GM21576 (cell line): ENCODE measurements at regions not wholly inside any gene's neighbourhood (a gene's known extent, or its start where the extent isn't known, plus 50 kb on each side); places are given as distances from the start of the nearest gene placed in this dataset.
"Not testable (repeated sequence)": the region's sequence is repeated elsewhere in the genome, so short reads cannot be mapped to it uniquely, and the experiment has no call there.

Experiments used
- ATAC-seq: cut with Tn5 transposase; IDR thresholded peaks from one replicate; pipeline ENCODE4 v1.9.1; 2021; ENCODE audit warnings: mild to moderate bottlenecking, moderate library complexity; ENCODE audit not compliant: unreplicated experiment

GRCh38 chr7:52616552-52616951, 418.9 kb upstream of the POM121L12 start:
- no peak for ATAC-seq

GRCh38 chr7:52615021-52615695, 420.3 kb upstream of the POM121L12 start:
- no peak for ATAC-seq

- ATAC-seq = no peak
Measured at GRCh38 chr7:52609511-52609910, 425.9 kb upstream of the POM121L12 start.

GRCh38 chr7:52592698-52593097, 442.7 kb upstream of the POM121L12 start:
- no peak for ATAC-seq

- no peak for ATAC-seq
Measured at GRCh38 chr7:52586704-52587103, 448.7 kb upstream of the POM121L12 start.

GRCh38 chr7:52584041-52584440, 451.4 kb upstream of the POM121L12 start:
- no peak for ATAC-seq

- not testable (repeated sequence) for ATAC-seq
Measured at GRCh38 chr7:52573141-52573540, 462.3 kb upstream of the POM121L12 start.

- no peak for ATAC-seq
Measured at GRCh38 chr7:52571026-52571425, 464.4 kb upstream of the POM121L12 start.

GRCh38 chr7:52569151-52569550, 466.3 kb upstream of the POM121L12 start:
- no peak for ATAC-seq

GRCh38 chr7:52565974-52566373, 469.5 kb upstream of the POM121L12 start:
- no peak for ATAC-seq

GRCh38 chr7:52555805-52556204, 479.6 kb upstream of the POM121L12 start:
- no peak for ATAC-seq

GRCh38 chr7:52547308-52547910, 488.0 kb upstream of the POM121L12 start:
- no peak for ATAC-seq

- ATAC-seq = not testable (repeated sequence)
Measured at GRCh38 chr7:52541198-52541765, 494.2 kb upstream of the POM121L12 start.

- no peak for ATAC-seq
Measured at GRCh38 chr7:52540041-52540440, 495.4 kb upstream of the POM121L12 start.

GRCh38 chr7:52539414-52539813, 496.0 kb upstream of the POM121L12 start:
- ATAC-seq = no peak

GRCh38 chr7:52537051-52537450, 498.4 kb upstream of the POM121L12 start:
- no peak for ATAC-seq

- no peak for ATAC-seq
Measured at GRCh38 chr7:52525772-52526341, 509.6 kb upstream of the POM121L12 start.

GRCh38 chr7:52518869-52519268, 516.6 kb upstream of the POM121L12 start:
- no peak for ATAC-seq

- ATAC-seq = no peak
Measured at GRCh38 chr7:52512656-52513055, 522.8 kb upstream of the POM121L12 start.

- ATAC-seq = no peak
Measured at GRCh38 chr7:52507546-52508255, 527.7 kb upstream of the POM121L12 start.

- no peak for ATAC-seq
Measured at GRCh38 chr7:52506325-52506724, 529.1 kb upstream of the POM121L12 start.
